Neural cell (in vitro differentiated cells): ENCODE measurements at regions not wholly inside any gene's neighbourhood (a gene's known extent, or its start where the extent isn't known, plus 50 kb on each side); places are given as distances from the start of the nearest gene placed in this dataset.

ENCODE experiments used
- H2AFZ ChIP-seq: fragments of 200-600, 300-800 bp; sonication (generic), shearing (Covaris generic); 2 replicates; pipeline ENCODE4 v1.6.0; 2014; ENCODE audit warnings: low read depth, mild to moderate bottlenecking, antibody characterized with exemption, low read length, moderate library complexity
- H3F3A ChIP-seq: fragments of 200-600 bp; shearing (Covaris generic); 2 replicates; pipeline ENCODE4 v1.6.1; 2016; ENCODE audit warnings: mild to moderate bottlenecking, moderate library complexity, mixed read lengths, antibody characterized with exemption, low read length; ENCODE audit not compliant: insufficient read depth, poor library complexity, severe bottlenecking
- H3K27ac ChIP-seq: fragments of 200-600, 300-800 bp; sonication (generic), shearing (Covaris generic); 2 replicates; pipeline ENCODE4 v1.5.1; 2014; ENCODE audit warnings: mild to moderate bottlenecking, low read length, moderate library complexity
- H3K27me3 ChIP-seq: fragments of 300-800, 200-600 bp; sonication (generic), shearing (Covaris generic); 2 replicates; pipeline ENCODE4 v1.6.0; 2014; ENCODE audit warnings: mild to moderate bottlenecking, low read depth, low read length, moderate library complexity; ENCODE audit not compliant: insufficient read depth
- H3K36me3 ChIP-seq: fragments of 300-800, 200-600 bp; sonication (generic), shearing (Covaris generic); 2 replicates; pipeline ENCODE4 v1.5.1; 2014; ENCODE audit warnings: mild to moderate bottlenecking, antibody characterized with exemption, low read length, moderate library complexity; ENCODE audit not compliant: insufficient read depth
- H3K4me2 ChIP-seq: fragments of 300-800, 200-600 bp; sonication (generic), shearing (Covaris generic); 2 replicates; pipeline ENCODE4 v1.6.0; 2014; ENCODE audit warnings: mild to moderate bottlenecking, low read length
- H3K4me3 ChIP-seq: fragments of 300-800, 200-600 bp; sonication (generic), shearing (Covaris generic); 2 replicates; pipeline ENCODE4 v1.5.1; 2014; ENCODE audit warnings: mild to moderate bottlenecking, low read length, moderate library complexity
- H3K79me2 ChIP-seq: fragments of 200-600 bp; shearing (Covaris generic); replicated peaks from 2 replicates; pipeline ENCODE4 v1.6.0; 2014; ENCODE audit warnings: mild to moderate bottlenecking, low read length, moderate library complexity; ENCODE audit not compliant: insufficient read depth
- H3K9ac ChIP-seq: fragments of 300-800, 200-600 bp; sonication (generic), shearing (Covaris generic); 2 replicates; pipeline ENCODE4 v1.6.1; 2016; ENCODE audit warnings: mild to moderate bottlenecking, low read length, mixed read lengths
- H3K9me2 ChIP-seq: fragments of 200-600 bp; shearing (Covaris generic); 2 replicates; pipeline ENCODE4 v1.6.1; 2016; ENCODE audit warnings: mild to moderate bottlenecking, low read length, mixed read lengths; ENCODE audit not compliant: insufficient read depth
- H3K9me3 ChIP-seq: fragments of 200-600, 300-800 bp; sonication (generic), shearing (Covaris generic); 2 replicates; pipeline ENCODE4 v1.6.1; 2016; ENCODE audit warnings: mild to moderate bottlenecking, mixed run types, low read length, moderate library complexity, mixed read lengths
- H4K20me1 ChIP-seq: fragments of 200-600 bp; shearing (Covaris generic); 2 replicates; pipeline ENCODE4 v1.6.1; 2016; ENCODE audit warnings: mild to moderate bottlenecking, mixed run types; ENCODE audit not compliant: insufficient read depth
- EP300 ChIP-seq: fragments of 450-650 bp; conservative IDR thresholded peaks from 2 replicates; pipeline ENCODE4 v1.6.1; 2014; ENCODE audit warnings: antibody characterized with exemption, mild to moderate bottlenecking, moderate library complexity; ENCODE audit not compliant: poor library complexity, severe bottlenecking
- EZH2 ChIP-seq: fragments of 200-600, 300-800 bp; shearing (Covaris generic), sonication (generic); IDR thresholded peaks from 2 replicates; pipeline ENCODE4 v1.6.1; 2014; ENCODE audit warnings: antibody characterized with exemption, low read length, borderline replicate concordance, mild to moderate bottlenecking; ENCODE audit not compliant: insufficient read depth, poor library complexity, severe bottlenecking
- MXI1 ChIP-seq: fragments of 450-650 bp; conservative IDR thresholded peaks from 2 replicates; pipeline ENCODE4 v1.6.1; 2014; ENCODE audit warnings: antibody characterized with exemption, mild to moderate bottlenecking; ENCODE audit not compliant: poor library complexity, severe bottlenecking
- POLR2AphosphoS5 ChIP-seq: IDR thresholded peaks from 2 replicates; pipeline ENCODE4 v1.6.1; 2012
- RAD21 ChIP-seq: fragments of 450-650 bp; conservative IDR thresholded peaks from 2 replicates; pipeline ENCODE4 v1.6.1; 2014; ENCODE audit warnings: antibody characterized with exemption, mild to moderate bottlenecking, moderate library complexity
- SMC3 ChIP-seq: fragments of 450-650 bp; conservative IDR thresholded peaks from 2 replicates; pipeline ENCODE4 v1.6.1; 2014; ENCODE audit warnings: antibody characterized with exemption, mild to moderate bottlenecking, moderate library complexity; ENCODE audit not compliant: poor library complexity
- TAF1 ChIP-seq: IDR thresholded peaks from 2 replicates; pipeline ENCODE4 v1.6.1; 2012; ENCODE audit warnings: low read depth
- TF ChIP-seq, protein P1 (sequence below): fragments of 450-650 bp; IDR thresholded peaks from 2 replicates; pipeline ENCODE4 v1.5.1; 2014; ENCODE audit warnings: antibody characterized with exemption, mild to moderate bottlenecking, moderate library complexity; ENCODE audit not compliant: poor library complexity, severe bottlenecking
- TF ChIP-seq, protein P2 (sequence below): IDR thresholded peaks from 2 replicates; pipeline ENCODE4 v1.6.1; 2012; ENCODE audit warnings: borderline replicate concordance

- no peak overlapping the region for H3K4me3 ChIP-seq
- no peaks in the 10 kb centered on the region for H3K9me2 ChIP-seq
- TF ChIP-seq TAF1 (no peak), EZH2 (no peak), SMC3 (no peak), POLR2AphosphoS5 (no peak), MXI1 (no peak), RAD21 (no peak), EP300 (no peak)
- TF ChIP-seq, protein P1, sequence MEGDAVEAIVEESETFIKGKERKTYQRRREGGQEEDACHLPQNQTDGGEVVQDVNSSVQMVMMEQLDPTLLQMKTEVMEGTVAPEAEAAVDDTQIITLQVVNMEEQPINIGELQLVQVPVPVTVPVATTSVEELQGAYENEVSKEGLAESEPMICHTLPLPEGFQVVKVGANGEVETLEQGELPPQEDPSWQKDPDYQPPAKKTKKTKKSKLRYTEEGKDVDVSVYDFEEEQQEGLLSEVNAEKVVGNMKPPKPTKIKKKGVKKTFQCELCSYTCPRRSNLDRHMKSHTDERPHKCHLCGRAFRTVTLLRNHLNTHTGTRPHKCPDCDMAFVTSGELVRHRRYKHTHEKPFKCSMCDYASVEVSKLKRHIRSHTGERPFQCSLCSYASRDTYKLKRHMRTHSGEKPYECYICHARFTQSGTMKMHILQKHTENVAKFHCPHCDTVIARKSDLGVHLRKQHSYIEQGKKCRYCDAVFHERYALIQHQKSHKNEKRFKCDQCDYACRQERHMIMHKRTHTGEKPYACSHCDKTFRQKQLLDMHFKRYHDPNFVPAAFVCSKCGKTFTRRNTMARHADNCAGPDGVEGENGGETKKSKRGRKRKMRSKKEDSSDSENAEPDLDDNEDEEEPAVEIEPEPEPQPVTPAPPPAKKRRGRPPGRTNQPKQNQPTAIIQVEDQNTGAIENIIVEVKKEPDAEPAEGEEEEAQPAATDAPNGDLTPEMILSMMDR, result no peak
- TF ChIP-seq, protein P2, sequence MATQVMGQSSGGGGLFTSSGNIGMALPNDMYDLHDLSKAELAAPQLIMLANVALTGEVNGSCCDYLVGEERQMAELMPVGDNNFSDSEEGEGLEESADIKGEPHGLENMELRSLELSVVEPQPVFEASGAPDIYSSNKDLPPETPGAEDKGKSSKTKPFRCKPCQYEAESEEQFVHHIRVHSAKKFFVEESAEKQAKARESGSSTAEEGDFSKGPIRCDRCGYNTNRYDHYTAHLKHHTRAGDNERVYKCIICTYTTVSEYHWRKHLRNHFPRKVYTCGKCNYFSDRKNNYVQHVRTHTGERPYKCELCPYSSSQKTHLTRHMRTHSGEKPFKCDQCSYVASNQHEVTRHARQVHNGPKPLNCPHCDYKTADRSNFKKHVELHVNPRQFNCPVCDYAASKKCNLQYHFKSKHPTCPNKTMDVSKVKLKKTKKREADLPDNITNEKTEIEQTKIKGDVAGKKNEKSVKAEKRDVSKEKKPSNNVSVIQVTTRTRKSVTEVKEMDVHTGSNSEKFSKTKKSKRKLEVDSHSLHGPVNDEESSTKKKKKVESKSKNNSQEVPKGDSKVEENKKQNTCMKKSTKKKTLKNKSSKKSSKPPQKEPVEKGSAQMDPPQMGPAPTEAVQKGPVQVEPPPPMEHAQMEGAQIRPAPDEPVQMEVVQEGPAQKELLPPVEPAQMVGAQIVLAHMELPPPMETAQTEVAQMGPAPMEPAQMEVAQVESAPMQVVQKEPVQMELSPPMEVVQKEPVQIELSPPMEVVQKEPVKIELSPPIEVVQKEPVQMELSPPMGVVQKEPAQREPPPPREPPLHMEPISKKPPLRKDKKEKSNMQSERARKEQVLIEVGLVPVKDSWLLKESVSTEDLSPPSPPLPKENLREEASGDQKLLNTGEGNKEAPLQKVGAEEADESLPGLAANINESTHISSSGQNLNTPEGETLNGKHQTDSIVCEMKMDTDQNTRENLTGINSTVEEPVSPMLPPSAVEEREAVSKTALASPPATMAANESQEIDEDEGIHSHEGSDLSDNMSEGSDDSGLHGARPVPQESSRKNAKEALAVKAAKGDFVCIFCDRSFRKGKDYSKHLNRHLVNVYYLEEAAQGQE, result no peak
- no peak overlapping the region for H3K4me2 ChIP-seq
- no peaks in the 10 kb centered on the region for H3F3A ChIP-seq
- H2AFZ ChIP-seq, result no peak overlapping the region
- no peaks in the 10 kb centered on the region for H4K20me1 ChIP-seq
- no peak overlapping the region for H3K27ac ChIP-seq
- no peaks in the 10 kb centered on the region for H3K27me3 ChIP-seq
- no peak overlapping the region for H3K9ac ChIP-seq
- no peaks in the 10 kb centered on the region for H3K79me2 ChIP-seq
- H3K36me3 ChIP-seq, result no peaks in the 10 kb centered on the region
- H3K9me3 ChIP-seq, result no peaks in the 10 kb centered on the region
Measured at GRCh38 chr4:60817609-60818008, 382.5 kb upstream of the ADGRL3 start.

DNA sequence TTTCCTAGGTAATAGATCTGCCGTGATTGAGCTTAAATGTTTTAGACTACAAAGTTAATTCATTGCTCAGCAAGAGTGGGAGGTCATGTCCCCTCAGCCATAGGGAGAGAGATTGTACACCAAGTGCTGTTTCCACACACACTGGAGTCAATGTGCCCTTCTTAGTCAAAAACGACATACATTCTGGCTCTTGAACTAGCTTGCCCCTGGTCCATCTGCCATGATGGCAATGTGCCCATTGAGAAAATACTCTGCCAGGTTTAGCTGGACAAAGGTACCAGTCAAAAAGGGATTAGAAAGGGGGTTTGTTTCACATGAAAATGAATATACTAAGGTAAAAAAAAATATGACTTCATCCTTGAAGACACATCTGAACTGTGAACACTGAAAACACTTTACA is 377.1 kb upstream of the ADGRL3 start:
- Histone ChIP-seq H3K79me2 (no peaks in the 10 kb centered on the region), H3K9me2 (no peaks in the 10 kb centered on the region), H3K27ac (no peak overlapping the region), H3K4me2 (no peak overlapping the region), H4K20me1 (no peaks in the 10 kb centered on the region), H3F3A (no peaks in the 10 kb centered on the region), H3K4me3 (no peak overlapping the region), H3K27me3 (no peaks in the 10 kb centered on the region), H3K9me3 (no peaks in the 10 kb centered on the region), H3K36me3 (no peaks in the 10 kb centered on the region), H3K9ac (no peak overlapping the region), H2AFZ (no peak overlapping the region)
- TF ChIP-seq, protein P2, result no peak
- no peak for TF ChIP-seq POLR2AphosphoS5
- TF ChIP-seq TAF1, result no peak
- TF ChIP-seq EZH2, result no peak
- no peak for TF ChIP-seq MXI1
- TF ChIP-seq, protein P1, result no peak
- TF ChIP-seq EP300, result no peak
- TF ChIP-seq RAD21, result no peak
- TF ChIP-seq SMC3, result no peak
